IMR-90 (cell line): ENCODE measurements at regions not wholly inside any gene's neighbourhood (a gene's known extent, or its start where the extent isn't known, plus 50 kb on each side); places are given as distances from the start of the nearest gene placed in this dataset.

ENCODE experiments used
- ATAC-seq: fragments of 200-7000 bp; cut with Tn5 transposase; 2 replicates; pipeline ENCODE4 v1.9.1; 2020; ENCODE audit warnings: low read depth, mild to moderate bottlenecking, moderate library complexity
- BruUV-seq: library from RNA; stranded (reverse); fragments of 400-500 nt; replicated peaks from 2 replicates; lab custom pipeline; 2021; lab: Mats Ljungman, UMichigan
- CTCF ChIA-PET: fragments of 300-600 bp; formaldehyde crosslinking; extraction: SDS; loops from one replicate; lab custom pipeline; 2021; ENCODE audit warnings: antibody characterized with exemption; lab: Yijun Ruan, JAX
- POLR2A ChIA-PET: fragments of 300-600 bp; sonication (Branson Sonifier 250); formaldehyde crosslinking; loops from one replicate; lab custom pipeline; 2022; ENCODE audit warnings: antibody characterized with exemption; ENCODE audit not compliant: unreplicated experiment; lab: Charles Lee
- DNase-seq: peaks from one replicate; pipeline ENCODE4 v3.0.0; 2013
- H2AFZ ChIP-seq: replicated peaks from 2 replicates; pipeline ENCODE3; 2013; ENCODE audit warnings: low read length, mild to moderate bottlenecking; ENCODE audit not compliant: poor library complexity
- H2AK5ac ChIP-seq: 2 replicates; pipeline ENCODE4 v1.6.1; 2013; ENCODE audit warnings: low read depth, low read length, inconsistent platforms
- H2AK9ac ChIP-seq: replicated peaks from 2 replicates; pipeline ENCODE3; 2013; ENCODE audit warnings: mild to moderate bottlenecking, low read depth, low read length, moderate library complexity; ENCODE audit not compliant: poor library complexity
- H2BK120ac ChIP-seq: 2 replicates; pipeline ENCODE4 v1.6.1; 2013; ENCODE audit warnings: low read depth, low read length, inconsistent platforms
- H2BK15ac ChIP-seq: 3 replicates; pipeline ENCODE4 v1.6.1; 2013; ENCODE audit warnings: low read depth, low read length, inconsistent platforms
- H2BK20ac ChIP-seq: 2 replicates; pipeline ENCODE4 v1.6.1; 2013; ENCODE audit warnings: low read depth, mild to moderate bottlenecking, inconsistent platforms, low read length, moderate library complexity
- H2BK5ac ChIP-seq: 2 replicates; pipeline ENCODE4 v1.6.1; 2013; ENCODE audit warnings: mild to moderate bottlenecking, low read depth, low read length, inconsistent platforms; ENCODE audit not compliant: poor library complexity, severe bottlenecking
- H3K14ac ChIP-seq: replicated peaks from 2 replicates; pipeline ENCODE4 v1.6.1; 2013; ENCODE audit warnings: low read depth, low read length, inconsistent platforms
- H3K18ac ChIP-seq: 2 replicates; pipeline ENCODE4 v1.6.1; 2013; ENCODE audit warnings: low read depth, low read length, control low read depth
- H3K23ac ChIP-seq: 2 replicates; pipeline ENCODE4 v1.6.1; 2013; ENCODE audit warnings: low read depth, low read length, inconsistent platforms
- H3K27ac ChIP-seq: 2 replicates; pipeline ENCODE4 v1.5.1; 2013; ENCODE audit warnings: mild to moderate bottlenecking, control low read depth, low read length; ENCODE audit not compliant: insufficient read depth
- H3K27me3 ChIP-seq: 2 replicates; pipeline ENCODE4 v1.6.1; 2013; ENCODE audit warnings: low read length; ENCODE audit not compliant: control insufficient read depth, insufficient read depth
- H3K36me3 ChIP-seq: 2 replicates; pipeline ENCODE4 v1.6.1; 2013; ENCODE audit warnings: low read length, mixed read lengths; ENCODE audit not compliant: control insufficient read depth, insufficient read depth
- H3K4ac ChIP-seq: 2 replicates; pipeline ENCODE4 v1.6.1; 2013; ENCODE audit warnings: low read depth, low read length, inconsistent platforms
- H3K4me1 ChIP-seq: 2 replicates; pipeline ENCODE4 v1.6.1; 2013; ENCODE audit warnings: low read length, mixed read lengths; ENCODE audit not compliant: control insufficient read depth, insufficient read depth
- H3K4me2 ChIP-seq: 2 replicates; pipeline ENCODE4 v1.6.1; 2013; ENCODE audit warnings: low read depth, mild to moderate bottlenecking, control low read depth, low read length, moderate library complexity
- H3K4me3 ChIP-seq: 2 replicates; pipeline ENCODE4 v1.5.1; 2013; ENCODE audit warnings: low read depth, mild to moderate bottlenecking, control low read depth, low read length, moderate library complexity; ENCODE audit not compliant: insufficient read depth
- H3K56ac ChIP-seq: 2 replicates; pipeline ENCODE4 v1.6.1; 2013; ENCODE audit warnings: low read length, inconsistent platforms; ENCODE audit not compliant: insufficient read depth; ENCODE audit errors: extremely low read depth
- H3K79me1 ChIP-seq, 2 experiments: 2 replicates each; pipeline ENCODE4 v1.6.1; 2013; ENCODE audit warnings: low read length in 2 of 2, inconsistent platforms in 1 of 2, low read depth in 1 of 2
- H3K9ac ChIP-seq: 2 replicates; pipeline ENCODE4 v1.6.1; 2013; ENCODE audit warnings: low read depth, low read length, control low read depth
- H3K9me1 ChIP-seq: 2 replicates; pipeline ENCODE4 v1.6.1; 2013; ENCODE audit warnings: low read length, inconsistent platforms; ENCODE audit not compliant: insufficient read depth
- H3K9me3 ChIP-seq: 2 replicates; pipeline ENCODE4 v1.6.1; 2013; ENCODE audit warnings: low read length; ENCODE audit not compliant: control insufficient read depth, insufficient read depth
- H4K20me1 ChIP-seq: 2 replicates; pipeline ENCODE4 v1.6.1; 2013; ENCODE audit warnings: low read length, inconsistent platforms; ENCODE audit not compliant: insufficient read depth
- H4K5ac ChIP-seq: 2 replicates; pipeline ENCODE4 v1.6.1; 2013; ENCODE audit warnings: mild to moderate bottlenecking, low read depth, low read length, control low read depth
- H4K8ac ChIP-seq, 2 experiments: 2 replicates each; pipeline ENCODE4 v1.6.1; 2013; ENCODE audit warnings: low read depth in 2 of 2, low read length in 2 of 2, control low read depth in 1 of 2, inconsistent platforms in 1 of 2
- H4K91ac ChIP-seq: 2 replicates; pipeline ENCODE4 v1.6.1; 2013; ENCODE audit warnings: low read depth, low read length, inconsistent platforms; ENCODE audit not compliant: insufficient read depth
- BHLHE40 ChIP-seq: fragments of 150-350 bp; IDR thresholded peaks from 2 replicates; pipeline ENCODE4 v1.6.1; 2016; ENCODE audit warnings: mild to moderate bottlenecking, low read depth, low read length
- CEBPB ChIP-seq: IDR thresholded peaks from 2 replicates; pipeline ENCODE4 v1.6.1; 2012; ENCODE audit warnings: low read depth, low read length, improper control_type of control experiment
- CHD1 ChIP-seq: IDR thresholded peaks from 2 replicates; pipeline ENCODE4 v1.6.1; 2012; ENCODE audit warnings: low read depth, low read length, improper control_type of control experiment
- CTCF ChIP-seq: conservative IDR thresholded peaks from 2 replicates; pipeline ENCODE4 v1.5.1; 2012; ENCODE audit warnings: mild to moderate bottlenecking, low read depth, low read length, improper control_type of control experiment
- ELK1 ChIP-seq: fragments of 150-350 bp; IDR thresholded peaks from 2 replicates; pipeline ENCODE4 v1.6.1; 2016; ENCODE audit warnings: low read depth, mild to moderate bottlenecking, low read length, moderate library complexity, borderline replicate concordance
- FOS ChIP-seq: fragments of 150-350 bp; IDR thresholded peaks from 2 replicates; pipeline ENCODE4 v1.6.1; 2016; ENCODE audit warnings: low read depth, low read length
- MAFK ChIP-seq: IDR thresholded peaks from 2 replicates; pipeline ENCODE4 v1.6.1; 2012; ENCODE audit warnings: low read depth, low read length, improper control_type of control experiment
- MAZ ChIP-seq: IDR thresholded peaks from 2 replicates; pipeline ENCODE4 v1.6.1; 2012; ENCODE audit warnings: low read depth, mild to moderate bottlenecking, low read length, improper control_type of control experiment, moderate library complexity, borderline replicate concordance
- MXI1 ChIP-seq: IDR thresholded peaks from 2 replicates; pipeline ENCODE4 v1.6.1; 2012; ENCODE audit warnings: low read depth, mild to moderate bottlenecking, low read length, moderate library complexity, borderline replicate concordance
- NFE2L2 ChIP-seq: fragments of 150-350 bp; IDR thresholded peaks from 2 replicates; pipeline ENCODE4 v1.6.1; 2016; ENCODE audit warnings: low read depth, mild to moderate bottlenecking, low read length
- POLR2A ChIP-seq: IDR thresholded peaks from 2 replicates; pipeline ENCODE4 v1.6.1; 2012; ENCODE audit warnings: mild to moderate bottlenecking, low read depth, low read length
- RAD21 ChIP-seq: IDR thresholded peaks from 2 replicates; pipeline ENCODE4 v1.6.1; 2012; ENCODE audit warnings: low read length, improper control_type of control experiment
- RCOR1 ChIP-seq: IDR thresholded peaks from 2 replicates; pipeline ENCODE4 v1.6.1; 2012; ENCODE audit warnings: mild to moderate bottlenecking, low read length, improper control_type of control experiment; ENCODE audit not compliant: insufficient replicate concordance
- RFX5 ChIP-seq: IDR thresholded peaks from 2 replicates; pipeline ENCODE4 v1.8.0; 2012; ENCODE audit warnings: low read depth, mild to moderate bottlenecking, low read length, moderate library complexity
- SMC3 ChIP-seq: fragments of 150-350 bp; IDR thresholded peaks from 2 replicates; pipeline ENCODE4 v1.6.1; 2016; ENCODE audit warnings: low read depth, mild to moderate bottlenecking, antibody characterized with exemption, low read length, moderate library complexity
- USF2 ChIP-seq: fragments of 150-350 bp; IDR thresholded peaks from 2 replicates; pipeline ENCODE4 v1.6.1; 2017; ENCODE audit warnings: mild to moderate bottlenecking, antibody characterized with exemption, low read length, low read depth
- WGBS, 2 experiments: methylation state at CpG; one replicate each; pipeline versions ENCODE4 v1.1.5 to v1.1.7; 2013; ENCODE audit warnings: missing lambda C conversion rate in 2 of 2; ENCODE audit not compliant: insufficient read length in 1 of 2; ENCODE audit errors: extremely low coverage in 2 of 2; 5-methylcytosine and 5-hydroxymethylcytosine counted together
- dilution Hi-C: fragments of 300-500 bp; cut with HindIII; formaldehyde crosslinking; loops from one replicate; pipeline ENCODE4 v1.14.3; 2018; ENCODE audit warnings: low sequenced_read_pairs; ENCODE audit not compliant: unreplicated experiment
- in situ Hi-C: fragments of 300-500 bp; cut with MboI; formaldehyde crosslinking; loops from 3 replicates; pipeline ENCODE4 v1.14.3; 2019; ENCODE audit warnings: low sequenced_read_pairs, inconsistent platforms, mixed read lengths
- intact Hi-C: fragments of 100-400 bp; cut with micrococcal nuclease; formaldehyde crosslinking; loops from 2 replicates; pipeline ENCODE4 v1.10.0; 2022

- DNase-seq = no peak
Observed at GRCh38 chr11:70585236-70585545, 186.9 kb downstream of the CTTN start.

More at GRCh38 chr11:70585236-70585545, 186.9 kb downstream of the CTTN start:
- Histone ChIP-seq H3K4me2 (no peak overlapping the region), H3K36me3 (no peaks in the 10 kb centered on the region), H2BK5ac (no peak overlapping the region), H3K79me1 (no peaks in the 10 kb centered on the region), H3K27ac (no peak overlapping the region), H4K91ac (no peak overlapping the region), H3K23ac (no peak overlapping the region), H3K4me3 (no peak overlapping the region), H4K5ac (no peak overlapping the region), H3K4me1 (no peaks in the 10 kb centered on the region), H2BK20ac (no peak overlapping the region), H3K14ac (no peak overlapping the region), H2BK120ac (no peak overlapping the region), H2BK15ac (no peak overlapping the region), H3K4ac (no peak overlapping the region), H4K8ac (no peak overlapping the region), H2AK9ac (no peak overlapping the region), H3K9ac (no peak overlapping the region), H3K18ac (no peak overlapping the region), H3K56ac (no peak overlapping the region), H3K27me3 (no peaks in the 10 kb centered on the region; the same call in 1 of the 2 replicates), H2AFZ (no peak overlapping the region), H2AK5ac (no peak overlapping the region), H4K20me1 (no peaks in the 10 kb centered on the region; the same call in 1 of the 2 replicates), H3K9me1 (no peaks in the 10 kb centered on the region), H3K9me3 (no peaks in the 10 kb centered on the region; the same call in 1 of the 2 replicates)
- TF ChIP-seq CEBPB (no peak), USF2 (no peak), MAFK (no peak), BHLHE40 (no peak), NFE2L2 (no peak), CTCF (no peak), RFX5 (no peak), SMC3 (no peak), MXI1 (no peak), MAZ (no peak), FOS (no peak), ELK1 (no peak), RAD21 (no peak), POLR2A (no peak), CHD1 (no peak), RCOR1 (no peak)
- intact Hi-C loops (loop anchor here (10.0 kb wide), 1 partner anchor 60 kb away; no protein-coding TSS in a partner anchor), dilution Hi-C loops (no loop called here), in situ Hi-C loops (no loop called here)
- no CpG with 5 or more reads among the region's 1 CpG for WGBS, 2 experiments
- ChIA-PET POLR2A (no interaction called here), CTCF (no interaction called here)
- no TSS peak for BruUV-seq
- no peak for ATAC-seq
